ENCODE measurements at regions not wholly inside any gene's neighbourhood (a gene's known extent, or its start where the extent isn't known, plus 50 kb on each side); places are given as distances from the start of the nearest gene placed in this dataset.
"Not testable (repeated sequence)": the region's sequence is repeated elsewhere in the genome, so short reads cannot be mapped to it uniquely, and the experiment has no call there.

- no peaks in the 10 kb centered on the region for H3K79me2 ChIP-seq (ENCODE audit: insufficient read depth, low read length)
- H3F3A ChIP-seq (ENCODE audit: low read depth) = no peaks in the 10 kb centered on the region
- no peaks in the 10 kb centered on the region for H3K9me2 ChIP-seq (replicated peaks; ENCODE audit: low read depth, low read length)
- no peaks in the 10 kb centered on the region for H4K20me1 ChIP-seq (ENCODE audit: insufficient read depth, low read length, poor library complexity, severe bottlenecking)
- no peaks in the 10 kb centered on the region for H3K4me1 ChIP-seq (ENCODE audit: insufficient read depth, low read length, poor library complexity, severe bottlenecking)
- no peak overlapping the region for H3K4me3 ChIP-seq (ENCODE audit: low read length, poor library complexity, severe bottlenecking)
- H3K9ac ChIP-seq (ENCODE audit: low read depth, low read length, poor library complexity, severe bottlenecking) = no peak overlapping the region
- H3K27me3 ChIP-seq (ENCODE audit: insufficient read depth, low read length, poor library complexity, severe bottlenecking) = no peaks in the 10 kb centered on the region
- no peak overlapping the region for H2AFZ ChIP-seq (ENCODE audit: low read length)
- no peak for TF ChIP-seq EZH2phosphoT487 (IDR thresholded peaks at IDR 0.05; ENCODE audit: borderline replicate concordance)
- TF ChIP-seq CTCF (conservative IDR thresholded peaks at IDR 0.05; ENCODE audit: low read length) = no peak
- no peak overlapping the region for H3K4me2 ChIP-seq (ENCODE audit: low read depth, low read length, poor library complexity, severe bottlenecking)
- no peaks in the 10 kb centered on the region for H3K36me3 ChIP-seq (ENCODE audit: insufficient read depth, low read length)
- no peaks in the 10 kb centered on the region; the same call in 1 of the 2 replicates for H3K9me3 ChIP-seq (ENCODE audit: insufficient read depth, low read depth, low read length)
Observed at GRCh38 chr9:79087133-79087532, 484.6 kb upstream of the TLE4 start.

GRCh38 chr9:79089054-79089560 lies 482.7 kb upstream of the TLE4 start:
- Histone ChIP-seq H3F3A (ENCODE audit: low read depth) (no peaks in the 10 kb centered on the region), H3K9me3 (ENCODE audit: insufficient read depth, low read depth, low read length) (no peaks in the 10 kb centered on the region; the same call in 1 of the 2 replicates), H3K4me2 (ENCODE audit: low read depth, low read length, poor library complexity, severe bottlenecking) (no peak overlapping the region), H3K36me3 (ENCODE audit: insufficient read depth, low read length) (no peaks in the 10 kb centered on the region), H4K20me1 (ENCODE audit: insufficient read depth, low read length, poor library complexity, severe bottlenecking) (no peaks in the 10 kb centered on the region), H3K27me3 (ENCODE audit: insufficient read depth, low read length, poor library complexity, severe bottlenecking) (no peaks in the 10 kb centered on the region), H3K9ac (ENCODE audit: low read depth, low read length, poor library complexity, severe bottlenecking) (no peak overlapping the region), H3K4me3 (ENCODE audit: low read length, poor library complexity, severe bottlenecking) (no peak overlapping the region), H3K4me1 (ENCODE audit: insufficient read depth, low read length, poor library complexity, severe bottlenecking) (no peaks in the 10 kb centered on the region), H2AFZ (ENCODE audit: low read length) (no peak overlapping the region), H3K79me2 (ENCODE audit: insufficient read depth, low read length) (no peaks in the 10 kb centered on the region), H3K9me2 (replicated peaks; ENCODE audit: low read depth, low read length) (no peaks in the 10 kb centered on the region)
- no peak for TF ChIP-seq CTCF (conservative IDR thresholded peaks at IDR 0.05; ENCODE audit: low read length)
- TF ChIP-seq EZH2phosphoT487 (IDR thresholded peaks at IDR 0.05; ENCODE audit: borderline replicate concordance) = no peak

GRCh38 chr9:79089851-79090250 lies 481.9 kb upstream of the TLE4 start:
- not testable (repeated sequence) for H3K9me3 ChIP-seq (ENCODE audit: insufficient read depth, low read depth, low read length); H2AFZ ChIP-seq (ENCODE audit: low read length); H3K36me3 ChIP-seq (ENCODE audit: insufficient read depth, low read length); H3K9ac ChIP-seq (ENCODE audit: low read depth, low read length, poor library complexity, severe bottlenecking); H3F3A ChIP-seq (ENCODE audit: low read depth); H3K4me1 ChIP-seq (ENCODE audit: insufficient read depth, low read length, poor library complexity, severe bottlenecking); H3K4me2 ChIP-seq (ENCODE audit: low read depth, low read length, poor library complexity, severe bottlenecking); H3K79me2 ChIP-seq (ENCODE audit: insufficient read depth, low read length); H3K4me3 ChIP-seq (ENCODE audit: low read length, poor library complexity, severe bottlenecking); H3K9me2 ChIP-seq (replicated peaks; ENCODE audit: low read depth, low read length); H4K20me1 ChIP-seq (ENCODE audit: insufficient read depth, low read length, poor library complexity, severe bottlenecking); H3K27me3 ChIP-seq (ENCODE audit: insufficient read depth, low read length, poor library complexity, severe bottlenecking)

- not testable (repeated sequence) for H2AFZ ChIP-seq (ENCODE audit: low read length); H3K79me2 ChIP-seq (ENCODE audit: insufficient read depth, low read length); H3K4me3 ChIP-seq (ENCODE audit: low read length, poor library complexity, severe bottlenecking); H3K4me2 ChIP-seq (ENCODE audit: low read depth, low read length, poor library complexity, severe bottlenecking); H4K20me1 ChIP-seq (ENCODE audit: insufficient read depth, low read length, poor library complexity, severe bottlenecking); H3K27me3 ChIP-seq (ENCODE audit: insufficient read depth, low read length, poor library complexity, severe bottlenecking); H3K9me2 ChIP-seq (replicated peaks; ENCODE audit: low read depth, low read length); H3K9me3 ChIP-seq (ENCODE audit: insufficient read depth, low read depth, low read length); H3K9ac ChIP-seq (ENCODE audit: low read depth, low read length, poor library complexity, severe bottlenecking); H3K4me1 ChIP-seq (ENCODE audit: insufficient read depth, low read length, poor library complexity, severe bottlenecking); H3F3A ChIP-seq (ENCODE audit: low read depth); H3K36me3 ChIP-seq (ENCODE audit: insufficient read depth, low read length)
Observed at GRCh38 chr9:79103257-79103656, 468.5 kb upstream of the TLE4 start.
